IMR-90 (cell line): ENCODE measurements at regions not wholly inside any gene's neighbourhood (a gene's known extent, or its start where the extent isn't known, plus 50 kb on each side); places are given as distances from the start of the nearest gene placed in this dataset.

ENCODE experiments used
- ATAC-seq: fragments of 200-7000 bp; cut with Tn5 transposase; 2 replicates; pipeline ENCODE4 v1.9.1; 2020; ENCODE audit warnings: low read depth, mild to moderate bottlenecking, moderate library complexity
- BruUV-seq: library from RNA; stranded (reverse); fragments of 400-500 nt; replicated peaks from 2 replicates; lab custom pipeline; 2021; lab: Mats Ljungman, UMichigan
- CTCF ChIA-PET: fragments of 300-600 bp; formaldehyde crosslinking; extraction: SDS; loops from one replicate; lab custom pipeline; 2021; ENCODE audit warnings: antibody characterized with exemption; lab: Yijun Ruan, JAX
- POLR2A ChIA-PET: fragments of 300-600 bp; sonication (Branson Sonifier 250); formaldehyde crosslinking; loops from one replicate; lab custom pipeline; 2022; ENCODE audit warnings: antibody characterized with exemption; ENCODE audit not compliant: unreplicated experiment; lab: Charles Lee
- DNase-seq: peaks from one replicate; pipeline ENCODE4 v3.0.0; 2013
- H2AFZ ChIP-seq: replicated peaks from 2 replicates; pipeline ENCODE3; 2013; ENCODE audit warnings: low read length, mild to moderate bottlenecking; ENCODE audit not compliant: poor library complexity
- H2AK5ac ChIP-seq: 2 replicates; pipeline ENCODE4 v1.6.1; 2013; ENCODE audit warnings: low read depth, low read length, inconsistent platforms
- H2AK9ac ChIP-seq: replicated peaks from 2 replicates; pipeline ENCODE3; 2013; ENCODE audit warnings: mild to moderate bottlenecking, low read depth, low read length, moderate library complexity; ENCODE audit not compliant: poor library complexity
- H2BK120ac ChIP-seq: 2 replicates; pipeline ENCODE4 v1.6.1; 2013; ENCODE audit warnings: low read depth, low read length, inconsistent platforms
- H2BK15ac ChIP-seq: 3 replicates; pipeline ENCODE4 v1.6.1; 2013; ENCODE audit warnings: low read depth, low read length, inconsistent platforms
- H2BK20ac ChIP-seq: 2 replicates; pipeline ENCODE4 v1.6.1; 2013; ENCODE audit warnings: low read depth, mild to moderate bottlenecking, inconsistent platforms, low read length, moderate library complexity
- H2BK5ac ChIP-seq: 2 replicates; pipeline ENCODE4 v1.6.1; 2013; ENCODE audit warnings: mild to moderate bottlenecking, low read depth, low read length, inconsistent platforms; ENCODE audit not compliant: poor library complexity, severe bottlenecking
- H3K14ac ChIP-seq: replicated peaks from 2 replicates; pipeline ENCODE4 v1.6.1; 2013; ENCODE audit warnings: low read depth, low read length, inconsistent platforms
- H3K18ac ChIP-seq: 2 replicates; pipeline ENCODE4 v1.6.1; 2013; ENCODE audit warnings: low read depth, low read length, control low read depth
- H3K23ac ChIP-seq: 2 replicates; pipeline ENCODE4 v1.6.1; 2013; ENCODE audit warnings: low read depth, low read length, inconsistent platforms
- H3K27ac ChIP-seq: 2 replicates; pipeline ENCODE4 v1.5.1; 2013; ENCODE audit warnings: mild to moderate bottlenecking, control low read depth, low read length; ENCODE audit not compliant: insufficient read depth
- H3K27me3 ChIP-seq: 2 replicates; pipeline ENCODE4 v1.6.1; 2013; ENCODE audit warnings: low read length; ENCODE audit not compliant: control insufficient read depth, insufficient read depth
- H3K36me3 ChIP-seq: 2 replicates; pipeline ENCODE4 v1.6.1; 2013; ENCODE audit warnings: low read length, mixed read lengths; ENCODE audit not compliant: control insufficient read depth, insufficient read depth
- H3K4ac ChIP-seq: 2 replicates; pipeline ENCODE4 v1.6.1; 2013; ENCODE audit warnings: low read depth, low read length, inconsistent platforms
- H3K4me1 ChIP-seq: 2 replicates; pipeline ENCODE4 v1.6.1; 2013; ENCODE audit warnings: low read length, mixed read lengths; ENCODE audit not compliant: control insufficient read depth, insufficient read depth
- H3K4me2 ChIP-seq: 2 replicates; pipeline ENCODE4 v1.6.1; 2013; ENCODE audit warnings: low read depth, mild to moderate bottlenecking, control low read depth, low read length, moderate library complexity
- H3K4me3 ChIP-seq: 2 replicates; pipeline ENCODE4 v1.5.1; 2013; ENCODE audit warnings: low read depth, mild to moderate bottlenecking, control low read depth, low read length, moderate library complexity; ENCODE audit not compliant: insufficient read depth
- H3K56ac ChIP-seq: 2 replicates; pipeline ENCODE4 v1.6.1; 2013; ENCODE audit warnings: low read length, inconsistent platforms; ENCODE audit not compliant: insufficient read depth; ENCODE audit errors: extremely low read depth
- H3K79me1 ChIP-seq, 2 experiments: 2 replicates each; pipeline ENCODE4 v1.6.1; 2013; ENCODE audit warnings: low read length in 2 of 2, inconsistent platforms in 1 of 2, low read depth in 1 of 2
- H3K9ac ChIP-seq: 2 replicates; pipeline ENCODE4 v1.6.1; 2013; ENCODE audit warnings: low read depth, low read length, control low read depth
- H3K9me1 ChIP-seq: 2 replicates; pipeline ENCODE4 v1.6.1; 2013; ENCODE audit warnings: low read length, inconsistent platforms; ENCODE audit not compliant: insufficient read depth
- H3K9me3 ChIP-seq: 2 replicates; pipeline ENCODE4 v1.6.1; 2013; ENCODE audit warnings: low read length; ENCODE audit not compliant: control insufficient read depth, insufficient read depth
- H4K20me1 ChIP-seq: 2 replicates; pipeline ENCODE4 v1.6.1; 2013; ENCODE audit warnings: low read length, inconsistent platforms; ENCODE audit not compliant: insufficient read depth
- H4K5ac ChIP-seq: 2 replicates; pipeline ENCODE4 v1.6.1; 2013; ENCODE audit warnings: mild to moderate bottlenecking, low read depth, low read length, control low read depth
- H4K8ac ChIP-seq, 2 experiments: 2 replicates each; pipeline ENCODE4 v1.6.1; 2013; ENCODE audit warnings: low read depth in 2 of 2, low read length in 2 of 2, control low read depth in 1 of 2, inconsistent platforms in 1 of 2
- H4K91ac ChIP-seq: 2 replicates; pipeline ENCODE4 v1.6.1; 2013; ENCODE audit warnings: low read depth, low read length, inconsistent platforms; ENCODE audit not compliant: insufficient read depth
- BHLHE40 ChIP-seq: fragments of 150-350 bp; IDR thresholded peaks from 2 replicates; pipeline ENCODE4 v1.6.1; 2016; ENCODE audit warnings: mild to moderate bottlenecking, low read depth, low read length
- CEBPB ChIP-seq: IDR thresholded peaks from 2 replicates; pipeline ENCODE4 v1.6.1; 2012; ENCODE audit warnings: low read depth, low read length, improper control_type of control experiment
- CHD1 ChIP-seq: IDR thresholded peaks from 2 replicates; pipeline ENCODE4 v1.6.1; 2012; ENCODE audit warnings: low read depth, low read length, improper control_type of control experiment
- CTCF ChIP-seq: conservative IDR thresholded peaks from 2 replicates; pipeline ENCODE4 v1.5.1; 2012; ENCODE audit warnings: mild to moderate bottlenecking, low read depth, low read length, improper control_type of control experiment
- ELK1 ChIP-seq: fragments of 150-350 bp; IDR thresholded peaks from 2 replicates; pipeline ENCODE4 v1.6.1; 2016; ENCODE audit warnings: low read depth, mild to moderate bottlenecking, low read length, moderate library complexity, borderline replicate concordance
- FOS ChIP-seq: fragments of 150-350 bp; IDR thresholded peaks from 2 replicates; pipeline ENCODE4 v1.6.1; 2016; ENCODE audit warnings: low read depth, low read length
- MAFK ChIP-seq: IDR thresholded peaks from 2 replicates; pipeline ENCODE4 v1.6.1; 2012; ENCODE audit warnings: low read depth, low read length, improper control_type of control experiment
- MAZ ChIP-seq: IDR thresholded peaks from 2 replicates; pipeline ENCODE4 v1.6.1; 2012; ENCODE audit warnings: low read depth, mild to moderate bottlenecking, low read length, improper control_type of control experiment, moderate library complexity, borderline replicate concordance
- MXI1 ChIP-seq: IDR thresholded peaks from 2 replicates; pipeline ENCODE4 v1.6.1; 2012; ENCODE audit warnings: low read depth, mild to moderate bottlenecking, low read length, moderate library complexity, borderline replicate concordance
- NFE2L2 ChIP-seq: fragments of 150-350 bp; IDR thresholded peaks from 2 replicates; pipeline ENCODE4 v1.6.1; 2016; ENCODE audit warnings: low read depth, mild to moderate bottlenecking, low read length
- POLR2A ChIP-seq: IDR thresholded peaks from 2 replicates; pipeline ENCODE4 v1.6.1; 2012; ENCODE audit warnings: mild to moderate bottlenecking, low read depth, low read length
- RAD21 ChIP-seq: IDR thresholded peaks from 2 replicates; pipeline ENCODE4 v1.6.1; 2012; ENCODE audit warnings: low read length, improper control_type of control experiment
- RCOR1 ChIP-seq: IDR thresholded peaks from 2 replicates; pipeline ENCODE4 v1.6.1; 2012; ENCODE audit warnings: mild to moderate bottlenecking, low read length, improper control_type of control experiment; ENCODE audit not compliant: insufficient replicate concordance
- RFX5 ChIP-seq: IDR thresholded peaks from 2 replicates; pipeline ENCODE4 v1.8.0; 2012; ENCODE audit warnings: low read depth, mild to moderate bottlenecking, low read length, moderate library complexity
- SMC3 ChIP-seq: fragments of 150-350 bp; IDR thresholded peaks from 2 replicates; pipeline ENCODE4 v1.6.1; 2016; ENCODE audit warnings: low read depth, mild to moderate bottlenecking, antibody characterized with exemption, low read length, moderate library complexity
- USF2 ChIP-seq: fragments of 150-350 bp; IDR thresholded peaks from 2 replicates; pipeline ENCODE4 v1.6.1; 2017; ENCODE audit warnings: mild to moderate bottlenecking, antibody characterized with exemption, low read length, low read depth
- WGBS, 2 experiments: methylation state at CpG; one replicate each; pipeline versions ENCODE4 v1.1.5 to v1.1.7; 2013; ENCODE audit warnings: missing lambda C conversion rate in 2 of 2; ENCODE audit not compliant: insufficient read length in 1 of 2; ENCODE audit errors: extremely low coverage in 2 of 2; 5-methylcytosine and 5-hydroxymethylcytosine counted together
- dilution Hi-C: fragments of 300-500 bp; cut with HindIII; formaldehyde crosslinking; loops from one replicate; pipeline ENCODE4 v1.14.3; 2018; ENCODE audit warnings: low sequenced_read_pairs; ENCODE audit not compliant: unreplicated experiment
- in situ Hi-C: fragments of 300-500 bp; cut with MboI; formaldehyde crosslinking; loops from 3 replicates; pipeline ENCODE4 v1.14.3; 2019; ENCODE audit warnings: low sequenced_read_pairs, inconsistent platforms, mixed read lengths
- intact Hi-C: fragments of 100-400 bp; cut with micrococcal nuclease; formaldehyde crosslinking; loops from 2 replicates; pipeline ENCODE4 v1.10.0; 2022

- ATAC-seq (no peak), DNase-seq (no peak)
- H3K4me1 ChIP-seq = no peaks in the 10 kb centered on the region
- CTCF ChIA-PET = no interaction called here
- no peak overlapping the region for H2BK120ac ChIP-seq
- no peak overlapping the region for H3K56ac ChIP-seq
- H2BK5ac ChIP-seq = no peak overlapping the region
- no peak overlapping the region for H2BK20ac ChIP-seq
- H4K20me1 ChIP-seq = no peaks in the 10 kb centered on the region
- no peak overlapping the region for H3K14ac ChIP-seq
- H3K9me3 ChIP-seq = no peaks in the 10 kb centered on the region
- H3K9me1 ChIP-seq = no peaks in the 10 kb centered on the region
- H4K91ac ChIP-seq = no peak overlapping the region
- TF ChIP-seq POLR2A (no peak), ELK1 (no peak), MAFK (no peak), RCOR1 (no peak), CTCF (no peak), MAZ (no peak), RFX5 (no peak), SMC3 (no peak), CEBPB (no peak), BHLHE40 (no peak), RAD21 (no peak), FOS (no peak), MXI1 (no peak), CHD1 (no peak), USF2 (no peak), NFE2L2 (no peak)
- H3K36me3 ChIP-seq = no peaks in the 10 kb centered on the region
- H2AFZ ChIP-seq = no peak overlapping the region
- in situ Hi-C loops (no loop called here), intact Hi-C loops (no loop called here), dilution Hi-C loops (no loop called here)
- POLR2A ChIA-PET = no interaction called here
- no peak overlapping the region for H2AK9ac ChIP-seq
- H3K4me3 ChIP-seq = no peak overlapping the region
- H3K27ac ChIP-seq = no peak overlapping the region
- H3K18ac ChIP-seq = no peak overlapping the region
- no peak overlapping the region for H4K5ac ChIP-seq
- H3K27me3 ChIP-seq = no peaks in the 10 kb centered on the region
- no peak overlapping the region for H3K4me2 ChIP-seq
- no peak overlapping the region for H4K8ac ChIP-seq
- H2BK15ac ChIP-seq = no peak overlapping the region
- no peak overlapping the region for H3K23ac ChIP-seq
- no peak overlapping the region for H3K9ac ChIP-seq
- H3K4ac ChIP-seq = no peak overlapping the region
- no CpG with 5 or more reads among the region's 1 CpG for WGBS, 2 experiments
- H2AK5ac ChIP-seq = no peak overlapping the region
- no TSS peak for BruUV-seq
- H3K79me1 ChIP-seq = no peaks in the 10 kb centered on the region
These were observed 138.4 kb upstream of the GLRA1 start for GRCh38 chr5:152063004-152063403.
